ENCODE measurements at regions not wholly inside any gene's neighbourhood (a gene's known extent, or its start where the extent isn't known, plus 50 kb on each side); places are given as distances from the start of the nearest gene placed in this dataset.
"Not testable (repeated sequence)": the region's sequence is repeated elsewhere in the genome, so short reads cannot be mapped to it uniquely, and the experiment has no call there.

GRCh38 chr11:87809256-87809655, 366.0 kb downstream of the RAB38 start:
- no peak overlapping the region for H3K4me3 ChIP-seq
- H3K27me3 ChIP-seq (replicated peaks; ENCODE audit: insufficient read depth), result no peaks in the 10 kb centered on the region
- H3K36me3 ChIP-seq, result no peaks in the 10 kb centered on the region
- H3K27ac ChIP-seq, result no peak overlapping the region
- TF ChIP-seq CTCF (IDR thresholded peaks at IDR 0.05), result no peak
- DNase-seq (ENCODE audit: low spot score), result no peak
- no peak for ATAC-seq (ENCODE audit: insufficient number of reproducible peaks, low FRiP score, low read depth)
- no peaks in the 10 kb centered on the region for H3K4me1 ChIP-seq (ENCODE audit: control insufficient read depth in 1 of 2, low read depth in 2 of 2)
- H3K9me3 ChIP-seq, result no peaks in the 10 kb centered on the region

DNA sequence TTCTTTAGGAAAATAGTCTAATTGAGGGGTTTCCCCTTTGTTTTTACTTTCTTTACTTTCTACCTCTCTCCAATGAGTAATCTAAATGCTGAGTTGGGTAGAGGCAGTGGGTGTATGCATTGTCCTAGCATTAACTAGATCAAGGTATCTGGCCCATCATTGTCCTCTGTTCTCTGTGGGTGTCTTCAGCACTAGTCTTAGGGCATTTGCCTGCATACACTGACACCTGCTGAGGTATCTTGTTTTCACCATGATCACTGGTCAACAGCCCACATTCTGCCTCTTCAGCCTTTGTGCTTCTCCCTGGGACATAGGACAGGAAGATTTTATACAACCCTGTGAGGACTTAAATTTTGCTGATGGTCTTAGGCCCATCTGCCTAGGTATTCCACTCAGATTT, 371.1 kb downstream of the RAB38 start:
- TF ChIP-seq CTCF (IDR thresholded peaks at IDR 0.05), result no peak
- H3K4me1 ChIP-seq (ENCODE audit: control insufficient read depth in 1 of 2, low read depth in 2 of 2), result no peaks in the 10 kb centered on the region
- H3K27ac ChIP-seq, result no peak overlapping the region
- no peaks in the 10 kb centered on the region for H3K27me3 ChIP-seq (replicated peaks; ENCODE audit: insufficient read depth)
- ATAC-seq (ENCODE audit: insufficient number of reproducible peaks, low FRiP score, low read depth), result no peak
- DNase-seq (ENCODE audit: low spot score), result no peak
- no peak overlapping the region for H3K4me3 ChIP-seq
- H3K36me3 ChIP-seq, result no peaks in the 10 kb centered on the region
- H3K9me3 ChIP-seq, result no peaks in the 10 kb centered on the region

- DNase-seq (ENCODE audit: low spot score) (no peak), ATAC-seq (ENCODE audit: insufficient number of reproducible peaks, low FRiP score, low read depth) (no peak)
- H3K4me3 ChIP-seq, result no peak overlapping the region
- no peak overlapping the region for H3K27ac ChIP-seq
- TF ChIP-seq CTCF (IDR thresholded peaks at IDR 0.05), result no peak
- H3K36me3 ChIP-seq, result no peaks in the 10 kb centered on the region
- H3K9me3 ChIP-seq, result no peaks in the 10 kb centered on the region
- no peaks in the 10 kb centered on the region for H3K4me1 ChIP-seq (ENCODE audit: control insufficient read depth in 1 of 2, low read depth in 2 of 2)
- H3K27me3 ChIP-seq (replicated peaks; ENCODE audit: insufficient read depth), result no peaks in the 10 kb centered on the region
Measured at GRCh38 chr11:87803748-87804147, 371.5 kb downstream of the RAB38 start.

GRCh38 chr11:87784862-87785261, 390.4 kb downstream of the RAB38 start:
- DNase-seq (ENCODE audit: low spot score); H3K4me3 ChIP-seq; H3K36me3 ChIP-seq; ATAC-seq (ENCODE audit: insufficient number of reproducible peaks, low FRiP score, low read depth); H3K4me1 ChIP-seq (ENCODE audit: control insufficient read depth in 1 of 2, low read depth in 2 of 2); H3K9me3 ChIP-seq; H3K27me3 ChIP-seq (replicated peaks; ENCODE audit: insufficient read depth); H3K27ac ChIP-seq: not testable (repeated sequence)

DNA sequence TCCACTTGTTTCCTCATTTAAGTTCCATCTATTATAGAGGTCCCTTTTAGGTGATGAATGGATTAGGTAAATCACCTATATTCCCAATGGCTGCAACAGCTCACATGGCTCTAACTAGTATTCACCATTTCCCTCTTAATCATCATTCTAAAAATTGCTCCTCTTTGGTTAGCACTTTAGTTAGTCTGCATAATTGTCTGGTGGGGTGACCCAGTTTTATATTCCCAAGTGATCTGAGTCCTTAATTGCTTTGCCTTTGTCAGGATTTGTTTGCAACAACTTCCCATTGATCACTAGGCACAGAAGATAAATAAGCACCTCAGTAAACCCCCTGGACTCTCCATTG, 395.2 kb downstream of the RAB38 start:
- Histone ChIP-seq H3K4me3 (no peak overlapping the region), H3K4me1 (ENCODE audit: control insufficient read depth in 1 of 2, low read depth in 2 of 2) (no peaks in the 10 kb centered on the region), H3K9me3 (no peaks in the 10 kb centered on the region), H3K36me3 (no peaks in the 10 kb centered on the region), H3K27me3 (replicated peaks; ENCODE audit: insufficient read depth) (no peaks in the 10 kb centered on the region), H3K27ac (no peak overlapping the region)
- no peak for TF ChIP-seq CTCF (IDR thresholded peaks at IDR 0.05)
- ATAC-seq (ENCODE audit: insufficient number of reproducible peaks, low FRiP score, low read depth) (no peak), DNase-seq (ENCODE audit: low spot score) (no peak)

- TF ChIP-seq CTCF (IDR thresholded peaks at IDR 0.05), result no peak
- no peak overlapping the region for H3K27ac ChIP-seq
Measured at GRCh38 chr11:87779276-87780067, 395.8 kb downstream of the RAB38 start.

More at GRCh38 chr11:87779276-87780067, 395.8 kb downstream of the RAB38 start:
- H3K4me1 ChIP-seq (ENCODE audit: control insufficient read depth in 1 of 2, low read depth in 2 of 2), result no peaks in the 10 kb centered on the region
- DNase-seq (ENCODE audit: low spot score) (no peak), ATAC-seq (ENCODE audit: insufficient number of reproducible peaks, low FRiP score, low read depth) (no peak)
- no peaks in the 10 kb centered on the region for H3K36me3 ChIP-seq
- no peaks in the 10 kb centered on the region for H3K27me3 ChIP-seq (replicated peaks; ENCODE audit: insufficient read depth)
- H3K9me3 ChIP-seq, result no peaks in the 10 kb centered on the region
- no peak overlapping the region for H3K4me3 ChIP-seq
